Suprapubic skin (tissue), 4 donors: ENCODE measurements at regions not wholly inside any gene's neighbourhood (a gene's known extent, or its start where the extent isn't known, plus 50 kb on each side); places are given as distances from the start of the nearest gene placed in this dataset.
"Not testable (repeated sequence)": the region's sequence is repeated elsewhere in the genome, so short reads cannot be mapped to it uniquely, and the experiment has no call there.

Experiments
- DNase-seq, 2 donors: peaks; one replicate each; pipeline ENCODE4 v3.0.0-alpha.2; 2019; ENCODE audit warnings: low spot score in 2 of 2
- H3K27ac ChIP-seq: fragments of 200-600 bp; sonication (generic); one replicate; pipeline ENCODE4 v1.5.1; 2019
- H3K27me3 ChIP-seq: fragments of 200-600 bp; sonication (generic); one replicate; pipeline ENCODE4 v1.5.1; 2019
- H3K36me3 ChIP-seq: fragments of 200-600 bp; sonication (generic); one replicate; pipeline ENCODE4 v1.5.1; 2019
- H3K4me1 ChIP-seq: fragments of 200-600 bp; sonication (generic); one replicate; pipeline ENCODE4 v1.5.1; 2019
- H3K4me3 ChIP-seq: fragments of 200-600 bp; sonication (generic); one replicate; pipeline ENCODE4 v1.5.1; 2019; ENCODE audit warnings: mild to moderate bottlenecking
- H3K9me3 ChIP-seq: fragments of 200-600 bp; sonication (generic); one replicate; pipeline ENCODE4 v1.5.1; 2019
- CTCF ChIP-seq, 2 donors: fragments of 200-600 bp in 1 of 2; fragments of 450-650 bp in 1 of 2; sonication (generic) in 1 of 2; IDR thresholded peaks; one replicate each; pipeline ENCODE4 v1.5.1; 2016 to 2019; ENCODE audit warnings: antibody characterized with exemption in 2 of 2, mild to moderate bottlenecking in 1 of 2, moderate library complexity in 1 of 2
- EP300 ChIP-seq: sonication (generic); formaldehyde crosslinking; IDR thresholded peaks from one replicate; pipeline ENCODE4 v1.6.1; 2017; ENCODE audit warnings: antibody characterized with exemption
- POLR2A ChIP-seq, 2 donors: fragments of 450-650 bp; IDR thresholded peaks; one replicate each; pipeline ENCODE4 v1.6.1; 2017; ENCODE audit warnings: antibody characterized with exemption in 2 of 2, mild to moderate bottlenecking in 2 of 2, moderate library complexity in 2 of 2
- POLR2AphosphoS5 ChIP-seq, 3 donors: sonication (generic); formaldehyde crosslinking; IDR thresholded peaks; one replicate each; pipeline ENCODE4 v1.6.1; 2017; ENCODE audit warnings: antibody characterized with exemption in 3 of 3
- WGBS: methylation state at CpG from one replicate; pipeline ENCODE4 v1.1.5; 2018; 5-methylcytosine and 5-hydroxymethylcytosine counted together

- Histone ChIP-seq H3K27me3 (no peaks in the 10 kb centered on the region), H3K4me3 (no peak overlapping the region), H3K36me3 (no peaks in the 10 kb centered on the region), H3K9me3 (no peaks in the 10 kb centered on the region), H3K4me1 (no peaks in the 10 kb centered on the region), H3K27ac (no peak overlapping the region)
- WGBS, result 75% methylated on average over 2 of the region's 2 CpGs
- DNase-seq, result no peak
- TF ChIP-seq POLR2A (IDR thresholded peaks at IDR 0.05) (no peak), EP300 (no peak), CTCF (IDR thresholded peaks at IDR 0.05) (no peak), POLR2AphosphoS5 (IDR thresholded peaks at IDR 0.05) (no peak)
Measured at GRCh38 chr15:81653259-81653658, 279.2 kb upstream of the TMC3 start.

GRCh38 chr15:81645470-81645869 lies 271.5 kb upstream of the TMC3 start:
- no peak for DNase-seq
- no peak overlapping the region for H3K4me3 ChIP-seq
- no peak overlapping the region for H3K27ac ChIP-seq
- no peaks in the 10 kb centered on the region for H3K27me3 ChIP-seq
- no peaks in the 10 kb centered on the region for H3K36me3 ChIP-seq
- H3K4me1 ChIP-seq, result no peaks in the 10 kb centered on the region
- H3K9me3 ChIP-seq, result no peaks in the 10 kb centered on the region
- 87% methylated on average over 9 of the region's 9 CpGs for WGBS
- TF ChIP-seq POLR2AphosphoS5 (IDR thresholded peaks at IDR 0.05), result no peak
- no peak for TF ChIP-seq CTCF (IDR thresholded peaks at IDR 0.05)
- TF ChIP-seq EP300, result no peak
- TF ChIP-seq POLR2A (IDR thresholded peaks at IDR 0.05), result no peak

DNA sequence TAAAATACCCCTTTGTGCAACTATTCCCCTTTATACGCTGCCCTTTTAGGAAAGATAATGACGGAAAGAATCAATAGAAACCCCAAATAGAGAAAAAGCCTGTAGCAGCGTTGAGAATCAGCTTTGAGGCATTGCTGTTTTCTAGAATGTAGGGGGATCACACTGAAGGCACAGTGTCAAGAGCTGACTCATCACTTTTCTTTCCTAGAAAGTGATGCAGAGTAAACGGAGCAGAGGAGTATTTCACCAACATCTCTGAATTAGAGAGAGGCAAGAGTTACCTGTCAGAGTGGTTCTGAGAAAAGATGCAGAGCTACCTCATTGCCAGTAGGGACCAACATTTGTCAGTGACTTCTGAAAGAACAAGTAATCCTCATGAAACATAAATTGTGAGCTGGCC lies 269.8 kb upstream of the TMC3 start:
- WGBS, result 76% methylated on average over 4 of the region's 4 CpGs
- no peak overlapping the region for H3K4me3 ChIP-seq
- H3K9me3 ChIP-seq, result no peaks in the 10 kb centered on the region
- DNase-seq, result no peak
- H3K36me3 ChIP-seq, result no peaks in the 10 kb centered on the region
- TF ChIP-seq POLR2AphosphoS5 (IDR thresholded peaks at IDR 0.05), result no peak
- no peak for TF ChIP-seq EP300
- TF ChIP-seq POLR2A (IDR thresholded peaks at IDR 0.05), result no peak
- no peak for TF ChIP-seq CTCF (IDR thresholded peaks at IDR 0.05)
- H3K27me3 ChIP-seq, result no peaks in the 10 kb centered on the region
- no peaks in the 10 kb centered on the region for H3K4me1 ChIP-seq
- H3K27ac ChIP-seq, result no peak overlapping the region

DNA sequence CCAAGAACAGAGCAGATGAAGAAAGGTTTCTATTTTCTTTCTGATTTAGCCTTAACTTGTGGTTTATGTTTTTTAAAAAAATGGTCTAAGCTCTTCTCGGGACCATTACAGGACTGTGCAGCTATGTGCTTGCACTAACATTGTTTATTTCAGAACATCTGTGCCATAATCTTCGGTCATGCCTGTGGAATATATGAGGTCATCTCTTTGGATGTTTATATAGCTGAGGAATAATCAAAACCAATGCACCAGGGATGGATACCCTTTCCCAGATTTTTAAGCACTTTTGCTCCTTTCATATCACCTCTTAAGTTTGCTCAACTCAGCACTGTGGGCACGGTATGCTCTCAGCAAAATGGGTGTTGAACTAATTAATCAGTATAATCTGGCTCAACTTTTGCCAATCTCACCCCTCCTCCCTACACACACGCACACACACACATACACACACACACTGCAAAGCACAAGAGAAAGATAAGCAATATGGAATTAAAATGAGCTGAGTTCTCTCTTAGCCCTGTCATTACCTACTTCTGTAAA lies 268.5 kb upstream of the TMC3 start:
- TF ChIP-seq POLR2A (IDR thresholded peaks at IDR 0.05), result no peak
- no peak for TF ChIP-seq EP300
- TF ChIP-seq CTCF (IDR thresholded peaks at IDR 0.05), result no peak
- TF ChIP-seq POLR2AphosphoS5 (IDR thresholded peaks at IDR 0.05), result no peak
- Histone ChIP-seq H3K4me1 (no peaks in the 10 kb centered on the region), H3K27me3 (no peaks in the 10 kb centered on the region), H3K27ac (no peak overlapping the region), H3K36me3 (no peaks in the 10 kb centered on the region), H3K9me3 (no peaks in the 10 kb centered on the region), H3K4me3 (no peak overlapping the region)
- DNase-seq, result no peak
- WGBS, result 64% methylated on average over 4 of the region's 4 CpGs

DNA sequence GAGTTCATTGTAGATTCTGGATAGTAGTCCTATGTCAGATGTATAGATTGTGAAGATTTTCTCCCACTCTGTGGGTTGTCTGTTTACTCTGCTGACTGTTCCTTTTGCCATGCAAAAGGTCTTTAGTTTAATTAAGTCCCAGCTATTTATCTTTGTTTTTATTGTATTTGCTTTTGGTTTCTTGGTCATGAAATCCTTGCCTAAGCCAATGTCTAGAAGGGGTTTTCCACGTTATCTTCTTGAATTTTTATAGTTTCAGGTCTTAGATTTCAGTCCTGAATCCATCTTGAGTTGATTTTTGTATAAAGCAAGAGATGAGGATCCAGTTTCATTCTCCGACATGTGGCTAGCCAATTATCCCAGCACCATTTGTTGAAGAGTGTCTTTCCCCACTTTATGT lies 262.1 kb upstream of the TMC3 start:
- not testable (repeated sequence) for H3K36me3 ChIP-seq, H3K27me3 ChIP-seq, H3K4me1 ChIP-seq, H3K27ac ChIP-seq, H3K9me3 ChIP-seq, DNase-seq, H3K4me3 ChIP-seq
- WGBS, result 84% methylated on average over 2 of the region's 2 CpGs

- Histone ChIP-seq H3K9me3 (no peaks in the 10 kb centered on the region), H3K4me3 (no peak overlapping the region), H3K4me1 (no peaks in the 10 kb centered on the region), H3K27ac (no peak overlapping the region), H3K36me3 (no peaks in the 10 kb centered on the region), H3K27me3 (no peaks in the 10 kb centered on the region)
- DNase-seq, result no peak
- no peak for TF ChIP-seq POLR2AphosphoS5 (IDR thresholded peaks at IDR 0.05)
- TF ChIP-seq CTCF (IDR thresholded peaks at IDR 0.05), result no peak
- TF ChIP-seq POLR2A (IDR thresholded peaks at IDR 0.05), result no peak
- TF ChIP-seq EP300, result no peak
- 87% methylated on average over 6 of the region's 6 CpGs for WGBS
Measured at GRCh38 chr15:81633889-81634288, 259.9 kb upstream of the TMC3 start.
